ENCODE measurements at regions not wholly inside any gene's neighbourhood (a gene's known extent, or its start where the extent isn't known, plus 50 kb on each side); places are given as distances from the start of the nearest gene placed in this dataset.

- no peaks in the 10 kb centered on the region; the same call in 1 of the 2 replicates for H3K9me3 ChIP-seq (ENCODE audit: control insufficient read depth, insufficient read depth, low read length)
- H3K4me3 ChIP-seq (ENCODE audit: low read depth, low read length), result no peak overlapping the region
- CTCF ChIA-PET, result no interaction called here
- no peaks in the 10 kb centered on the region for H3K27me3 ChIP-seq (ENCODE audit: control insufficient read depth, insufficient read depth, low read length)
- no peak overlapping the region for H3K27ac ChIP-seq (ENCODE audit: low read depth, low read length)
- no peak for TF ChIP-seq CTCF (IDR thresholded peaks at IDR 0.05; ENCODE audit: low read depth, low read length)
- POLR2A ChIA-PET, result no interaction called here
- no peak for DNase-seq (ENCODE audit: low read depth, low spot score)
These were observed 296.9 kb downstream of the OSTF1 start for GRCh38 chr9:75385236-75385635.

GRCh38 chr9:75389101-75389500 is 300.8 kb downstream of the OSTF1 start:
- Histone ChIP-seq H3K4me3 (ENCODE audit: low read depth, low read length) (no peak overlapping the region), H3K9me3 (ENCODE audit: control insufficient read depth, insufficient read depth, low read length) (no peaks in the 10 kb centered on the region; the same call in 1 of the 2 replicates), H3K27ac (ENCODE audit: low read depth, low read length) (no peak overlapping the region), H3K27me3 (ENCODE audit: control insufficient read depth, insufficient read depth, low read length) (no peaks in the 10 kb centered on the region)
- ChIA-PET POLR2A (no interaction called here), CTCF (no interaction called here)
- DNase-seq (ENCODE audit: low read depth, low spot score), result no peak
- no peak for TF ChIP-seq CTCF (IDR thresholded peaks at IDR 0.05; ENCODE audit: low read depth, low read length)

- DNase-seq (ENCODE audit: low read depth, low spot score), result no peak
- TF ChIP-seq CTCF (IDR thresholded peaks at IDR 0.05; ENCODE audit: low read depth, low read length), result no peak
- ChIA-PET POLR2A (no interaction called here), CTCF (no interaction called here)
- no peaks in the 10 kb centered on the region for H3K27me3 ChIP-seq (ENCODE audit: control insufficient read depth, insufficient read depth, low read length)
- H3K4me3 ChIP-seq (ENCODE audit: low read depth, low read length), result no peak overlapping the region
- H3K27ac ChIP-seq (ENCODE audit: low read depth, low read length), result no peak overlapping the region
- H3K9me3 ChIP-seq (ENCODE audit: control insufficient read depth, insufficient read depth, low read length), result no peaks in the 10 kb centered on the region; the same call in 1 of the 2 replicates
These were observed 302.6 kb downstream of the OSTF1 start for GRCh38 chr9:75390951-75391350.

GRCh38 chr9:75391497-75391896 is 303.2 kb downstream of the OSTF1 start:
- ChIA-PET POLR2A (no interaction called here), CTCF (no interaction called here)
- no peak for DNase-seq (ENCODE audit: low read depth, low spot score)
- Histone ChIP-seq H3K9me3 (ENCODE audit: control insufficient read depth, insufficient read depth, low read length) (no peaks in the 10 kb centered on the region; the same call in 1 of the 2 replicates), H3K4me3 (ENCODE audit: low read depth, low read length) (no peak overlapping the region), H3K27ac (ENCODE audit: low read depth, low read length) (no peak overlapping the region), H3K27me3 (ENCODE audit: control insufficient read depth, insufficient read depth, low read length) (no peaks in the 10 kb centered on the region)
- no peak for TF ChIP-seq CTCF (IDR thresholded peaks at IDR 0.05; ENCODE audit: low read depth, low read length)

- DNase-seq (ENCODE audit: low read depth, low spot score), result no peak
- no peak for TF ChIP-seq CTCF (IDR thresholded peaks at IDR 0.05; ENCODE audit: low read depth, low read length)
- Histone ChIP-seq H3K9me3 (ENCODE audit: control insufficient read depth, insufficient read depth, low read length) (no peaks in the 10 kb centered on the region; the same call in 1 of the 2 replicates), H3K27ac (ENCODE audit: low read depth, low read length) (no peak overlapping the region), H3K27me3 (ENCODE audit: control insufficient read depth, insufficient read depth, low read length) (no peaks in the 10 kb centered on the region), H3K4me3 (ENCODE audit: low read depth, low read length) (no peak overlapping the region)
- POLR2A ChIA-PET, result no interaction called here
- CTCF ChIA-PET, result no interaction called here
These were observed 307.0 kb downstream of the OSTF1 start for GRCh38 chr9:75395336-75395735.

Data from AG04450 (cell line).